ENCODE measurements at regions not wholly inside any gene's neighbourhood (a gene's known extent, or its start where the extent isn't known, plus 50 kb on each side); places are given as distances from the start of the nearest gene placed in this dataset.

DNA sequence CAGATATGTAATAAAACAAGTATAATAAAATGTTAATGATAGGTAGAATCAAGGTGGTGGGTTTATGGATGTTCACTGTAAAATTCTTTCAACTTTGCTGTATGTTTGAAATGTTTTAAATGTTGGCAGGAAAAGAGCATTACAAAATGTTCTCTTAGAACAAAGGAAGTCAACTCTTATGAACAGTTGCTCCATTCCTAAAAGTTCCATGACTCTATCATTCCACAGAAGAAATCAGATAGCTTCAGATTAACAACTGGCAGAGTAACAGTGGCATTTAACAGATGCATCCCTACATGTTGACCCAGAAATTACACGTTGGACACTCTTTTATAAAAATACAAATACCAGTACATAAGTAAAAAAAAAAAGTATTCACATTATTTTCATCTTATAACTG, 2023.7 kb downstream of the ARAP2 start:
- Histone ChIP-seq H3K4me3 (ENCODE audit: low read depth, low read length, poor library complexity, severe bottlenecking) (no peak overlapping the region), H3F3A (ENCODE audit: insufficient read depth, low read length) (no peaks in the 10 kb centered on the region), H4K20me1 (ENCODE audit: insufficient read depth, low read length) (no peaks in the 10 kb centered on the region), H3K9ac (ENCODE audit: low read length) (no peak overlapping the region), H3K27ac (ENCODE audit: low read depth, low read length, poor library complexity, severe bottlenecking) (no peak overlapping the region), H3K27me3 (ENCODE audit: insufficient read depth, low read length) (no peaks in the 10 kb centered on the region), H3K36me3 (ENCODE audit: insufficient read depth, low read length) (no peaks in the 10 kb centered on the region), H3K9me2 (ENCODE audit: low read depth, low read length) (no peaks in the 10 kb centered on the region), H3K79me2 (ENCODE audit: insufficient read depth, low read length) (no peaks in the 10 kb centered on the region), H3K4me1 (ENCODE audit: insufficient read depth, low read length, severe bottlenecking) (no peaks in the 10 kb centered on the region), H3K9me3 (ENCODE audit: low read length) (no peaks in the 10 kb centered on the region), H2AFZ (ENCODE audit: low read length) (no peak overlapping the region), H3K4me2 (ENCODE audit: low read length) (no peak overlapping the region)
- TF ChIP-seq, protein P1, sequence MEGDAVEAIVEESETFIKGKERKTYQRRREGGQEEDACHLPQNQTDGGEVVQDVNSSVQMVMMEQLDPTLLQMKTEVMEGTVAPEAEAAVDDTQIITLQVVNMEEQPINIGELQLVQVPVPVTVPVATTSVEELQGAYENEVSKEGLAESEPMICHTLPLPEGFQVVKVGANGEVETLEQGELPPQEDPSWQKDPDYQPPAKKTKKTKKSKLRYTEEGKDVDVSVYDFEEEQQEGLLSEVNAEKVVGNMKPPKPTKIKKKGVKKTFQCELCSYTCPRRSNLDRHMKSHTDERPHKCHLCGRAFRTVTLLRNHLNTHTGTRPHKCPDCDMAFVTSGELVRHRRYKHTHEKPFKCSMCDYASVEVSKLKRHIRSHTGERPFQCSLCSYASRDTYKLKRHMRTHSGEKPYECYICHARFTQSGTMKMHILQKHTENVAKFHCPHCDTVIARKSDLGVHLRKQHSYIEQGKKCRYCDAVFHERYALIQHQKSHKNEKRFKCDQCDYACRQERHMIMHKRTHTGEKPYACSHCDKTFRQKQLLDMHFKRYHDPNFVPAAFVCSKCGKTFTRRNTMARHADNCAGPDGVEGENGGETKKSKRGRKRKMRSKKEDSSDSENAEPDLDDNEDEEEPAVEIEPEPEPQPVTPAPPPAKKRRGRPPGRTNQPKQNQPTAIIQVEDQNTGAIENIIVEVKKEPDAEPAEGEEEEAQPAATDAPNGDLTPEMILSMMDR (IDR thresholded peaks at IDR 0.05; ENCODE audit: low read length), result no peak
- TF ChIP-seq EZH2 (IDR thresholded peaks at IDR 0.05; ENCODE audit: borderline replicate concordance, low read length), result no peak

DNA sequence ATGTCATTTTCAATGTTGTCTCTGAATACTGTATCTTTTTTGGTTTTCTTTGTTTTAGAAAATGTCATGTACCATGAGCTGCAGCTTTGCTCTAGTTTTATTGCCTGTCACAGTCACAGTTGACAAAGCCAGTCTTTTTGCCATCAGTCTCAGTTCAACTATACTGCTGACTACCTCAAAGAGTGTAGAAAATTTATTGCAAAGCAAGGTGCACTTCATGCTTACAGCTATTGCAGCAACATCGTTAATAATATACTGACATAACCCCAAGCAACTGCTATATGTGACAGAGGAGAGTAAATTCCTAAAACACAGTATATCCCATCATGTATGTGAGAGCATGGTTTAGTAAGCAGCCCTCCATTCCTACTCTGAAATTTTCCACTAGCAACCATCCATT, 2022.3 kb downstream of the ARAP2 start:
- H3K4me1 ChIP-seq (ENCODE audit: insufficient read depth, low read length, severe bottlenecking), result no peaks in the 10 kb centered on the region

DNA sequence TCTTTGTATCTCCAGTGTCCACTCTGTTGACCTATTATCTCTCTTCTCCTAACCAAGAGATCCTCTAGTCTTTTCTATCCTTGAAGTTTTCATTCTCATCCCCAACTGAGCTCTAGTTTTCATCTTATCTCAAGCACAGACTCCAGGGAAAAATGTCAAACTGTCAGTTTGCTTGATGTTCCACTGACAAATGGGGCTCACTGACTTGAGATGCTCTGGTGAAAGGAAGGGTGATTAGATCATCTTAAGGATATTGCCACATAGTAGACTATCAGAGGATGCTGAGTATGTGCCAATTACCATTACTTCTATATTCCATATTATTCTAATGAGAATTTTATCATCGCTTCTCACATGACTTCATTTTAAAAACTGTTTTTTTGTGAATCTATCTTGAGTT, 2008.2 kb downstream of the ARAP2 start:
- Histone ChIP-seq H4K20me1 (ENCODE audit: insufficient read depth, low read length) (no peaks in the 10 kb centered on the region), H2AFZ (ENCODE audit: low read length) (no peak overlapping the region), H3K79me2 (ENCODE audit: insufficient read depth, low read length) (no peaks in the 10 kb centered on the region), H3K4me1 (ENCODE audit: insufficient read depth, low read length, severe bottlenecking) (no peaks in the 10 kb centered on the region), H3K9me3 (ENCODE audit: low read length) (no peaks in the 10 kb centered on the region), H3K36me3 (ENCODE audit: insufficient read depth, low read length) (no peaks in the 10 kb centered on the region), H3K4me3 (ENCODE audit: low read depth, low read length, poor library complexity, severe bottlenecking) (no peak overlapping the region), H3K9me2 (ENCODE audit: low read depth, low read length) (no peaks in the 10 kb centered on the region; the same call in 1 of the 2 replicates), H3K27ac (ENCODE audit: low read depth, low read length, poor library complexity, severe bottlenecking) (no peak overlapping the region), H3F3A (ENCODE audit: insufficient read depth, low read length) (no peaks in the 10 kb centered on the region), H3K4me2 (ENCODE audit: low read length) (no peak overlapping the region), H3K27me3 (ENCODE audit: insufficient read depth, low read length) (no peaks in the 10 kb centered on the region), H3K9ac (ENCODE audit: low read length) (no peak overlapping the region)
- TF ChIP-seq, protein P1 (IDR thresholded peaks at IDR 0.05; ENCODE audit: low read length), result no peak
- TF ChIP-seq EZH2 (IDR thresholded peaks at IDR 0.05; ENCODE audit: borderline replicate concordance, low read length), result no peak

More for the DNA sequence above, 2022.3 kb downstream of the ARAP2 start:
- Histone ChIP-seq H3F3A (ENCODE audit: insufficient read depth, low read length) (no peaks in the 10 kb centered on the region), H3K79me2 (ENCODE audit: insufficient read depth, low read length) (no peaks in the 10 kb centered on the region), H3K9me3 (ENCODE audit: low read length) (no peaks in the 10 kb centered on the region), H3K9ac (ENCODE audit: low read length) (no peak overlapping the region), H4K20me1 (ENCODE audit: insufficient read depth, low read length) (no peaks in the 10 kb centered on the region), H3K27me3 (ENCODE audit: insufficient read depth, low read length) (no peaks in the 10 kb centered on the region), H3K9me2 (ENCODE audit: low read depth, low read length) (no peaks in the 10 kb centered on the region), H3K36me3 (ENCODE audit: insufficient read depth, low read length) (no peaks in the 10 kb centered on the region), H2AFZ (ENCODE audit: low read length) (no peak overlapping the region), H3K27ac (ENCODE audit: low read depth, low read length, poor library complexity, severe bottlenecking) (no peak overlapping the region), H3K4me2 (ENCODE audit: low read length) (no peak overlapping the region), H3K4me3 (ENCODE audit: low read depth, low read length, poor library complexity, severe bottlenecking) (no peak overlapping the region)
- TF ChIP-seq, protein P1 (IDR thresholded peaks at IDR 0.05; ENCODE audit: low read length), result no peak
- no peak for TF ChIP-seq EZH2 (IDR thresholded peaks at IDR 0.05; ENCODE audit: borderline replicate concordance, low read length)

Measured in OCI-LY1 (cell line).